Endothelial cell of umbilical vein (primary cell): ENCODE measurements at regions not wholly inside any gene's neighbourhood (a gene's known extent, or its start where the extent isn't known, plus 50 kb on each side); places are given as distances from the start of the nearest gene placed in this dataset.

Experiments used
- EZH2 ChIP-seq: IDR thresholded peaks from 2 replicates; pipeline ENCODE4 v1.6.1; 2012; ENCODE audit warnings: borderline replicate concordance, low read depth, mild to moderate bottlenecking, moderate library complexity, low read length, inconsistent platforms; ENCODE audit not compliant: severe bottlenecking
- FOS ChIP-seq: IDR thresholded peaks from 2 replicates; pipeline ENCODE4 v1.6.1; 2011; ENCODE audit warnings: mild to moderate bottlenecking, low read length, moderate library complexity, borderline replicate concordance; ENCODE audit not compliant: insufficient read depth
- MYC ChIP-seq: IDR thresholded peaks from one replicate; pipeline ENCODE4 v1.6.1; 2011; ENCODE audit warnings: mild to moderate bottlenecking, low read depth, low read length
- POLR2A ChIP-seq: IDR thresholded peaks from 2 replicates; pipeline ENCODE4 v1.6.1; 2012; ENCODE audit warnings: low read depth, mild to moderate bottlenecking, control low read depth, low read length
- POLR2AphosphoS5 ChIP-seq: IDR thresholded peaks from 2 replicates; pipeline ENCODE4 v1.6.1; 2012; ENCODE audit warnings: low read depth, mild to moderate bottlenecking, control low read depth, low read length, moderate library complexity; ENCODE audit not compliant: insufficient read depth
- TF ChIP-seq, protein P1 (sequence below), 2 donors: IDR thresholded peaks; 1 replicate in 1 of 2; 2 replicates in 1 of 2; pipeline ENCODE4 v1.5.1; 2011; ENCODE audit warnings: low read length in 2 of 2, mild to moderate bottlenecking in 2 of 2, moderate library complexity in 2 of 2, control low read depth in 1 of 2, inconsistent platforms in 1 of 2, low read depth in 1 of 2; ENCODE audit not compliant: insufficient read depth in 1 of 2; ENCODE audit errors: extremely low read depth in 1 of 2

DNA sequence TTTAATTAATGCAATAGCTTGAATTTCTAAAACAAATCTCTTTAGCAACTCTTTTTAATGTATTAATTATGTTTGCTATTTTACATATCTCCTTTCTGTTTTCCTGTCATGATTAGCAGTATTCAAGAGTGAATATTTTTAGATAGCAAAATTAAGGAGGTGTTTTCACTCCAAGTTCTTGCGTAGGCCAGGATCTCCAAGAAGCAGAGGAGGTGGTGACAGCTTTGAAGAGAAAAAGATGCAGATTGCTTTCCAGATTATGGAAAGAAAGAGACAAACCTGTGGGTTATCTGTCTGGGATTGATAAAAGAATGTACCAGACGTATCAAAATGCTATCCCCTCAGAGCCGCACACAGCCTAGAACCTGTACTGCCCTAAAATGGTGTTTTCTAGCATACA is 163.5 kb upstream of the FAM98A start:
- TF ChIP-seq, protein P1, sequence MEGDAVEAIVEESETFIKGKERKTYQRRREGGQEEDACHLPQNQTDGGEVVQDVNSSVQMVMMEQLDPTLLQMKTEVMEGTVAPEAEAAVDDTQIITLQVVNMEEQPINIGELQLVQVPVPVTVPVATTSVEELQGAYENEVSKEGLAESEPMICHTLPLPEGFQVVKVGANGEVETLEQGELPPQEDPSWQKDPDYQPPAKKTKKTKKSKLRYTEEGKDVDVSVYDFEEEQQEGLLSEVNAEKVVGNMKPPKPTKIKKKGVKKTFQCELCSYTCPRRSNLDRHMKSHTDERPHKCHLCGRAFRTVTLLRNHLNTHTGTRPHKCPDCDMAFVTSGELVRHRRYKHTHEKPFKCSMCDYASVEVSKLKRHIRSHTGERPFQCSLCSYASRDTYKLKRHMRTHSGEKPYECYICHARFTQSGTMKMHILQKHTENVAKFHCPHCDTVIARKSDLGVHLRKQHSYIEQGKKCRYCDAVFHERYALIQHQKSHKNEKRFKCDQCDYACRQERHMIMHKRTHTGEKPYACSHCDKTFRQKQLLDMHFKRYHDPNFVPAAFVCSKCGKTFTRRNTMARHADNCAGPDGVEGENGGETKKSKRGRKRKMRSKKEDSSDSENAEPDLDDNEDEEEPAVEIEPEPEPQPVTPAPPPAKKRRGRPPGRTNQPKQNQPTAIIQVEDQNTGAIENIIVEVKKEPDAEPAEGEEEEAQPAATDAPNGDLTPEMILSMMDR (IDR thresholded peaks at IDR 0.05; ENCODE audit: extremely low read depth in 1 of 2, insufficient read depth in 1 of 2, low read depth in 1 of 2, low read length in 2 of 2) = no peak
- TF ChIP-seq MYC (no peak), POLR2AphosphoS5 (no peak), POLR2A (no peak), EZH2 (no peak), FOS (no peak)
